ENCODE measurements at regions not wholly inside any gene's neighbourhood (a gene's known extent, or its start where the extent isn't known, plus 50 kb on each side); places are given as distances from the start of the nearest gene placed in this dataset.

GRCh38 chr1:67952071-67952470 lies 98.4 kb downstream of the DIRAS3 start:
- H3K27ac ChIP-seq (ENCODE audit: control insufficient read depth, insufficient read depth): no peak overlapping the region
- H3K4me3 ChIP-seq: no peak overlapping the region
- no peaks in the 10 kb centered on the region for H3K9me3 ChIP-seq (replicated peaks; ENCODE audit: control insufficient read depth, insufficient read depth, low read length)
- 0% methylated on average over 1 of the region's 1 CpG for WGBS (ENCODE audit: insufficient coverage, insufficient replicate concordance, low lambda C conversion rate, missing lambda C conversion rate)
- no peak for FAIRE-seq
- no peaks in the 10 kb centered on the region for H3K79me2 ChIP-seq (ENCODE audit: control insufficient read depth, insufficient read depth, low read length)
- no peak overlapping the region for H3K9ac ChIP-seq (ENCODE audit: control insufficient read depth, insufficient read depth, low read length)
- no peaks in the 10 kb centered on the region for H3K4me1 ChIP-seq (ENCODE audit: control insufficient read depth, insufficient read depth, low read length)
- ChIA-PET RAD21 (ENCODE audit: unreplicated experiment) (interaction anchor here (1.2 kb wide), 1 partner anchor 97 kb away, joined by 3 read pairs; no protein-coding TSS in a partner anchor), CTCF (interaction anchor here (1.1 kb wide), 1 partner anchor 101 kb away, joined by 3 read pairs; no protein-coding TSS in a partner anchor), POLR2A (interaction anchor here (0.5 kb wide), 1 partner anchor 519 kb away, joined by 4 read pairs; no protein-coding TSS in a partner anchor), SMC1A (ENCODE audit: uncharacterized antibody, unreplicated experiment) (no interaction called here)
- H4K20me1 ChIP-seq (ENCODE audit: control insufficient read depth, insufficient read depth): no peaks in the 10 kb centered on the region
- ATAC-seq: no peak
- in situ Hi-C loops (cut with MboI) (no loop called here), intact Hi-C loops (cut with micrococcal nuclease; ENCODE audit: unreplicated experiment) (no loop called here)
- no peaks in the 10 kb centered on the region for H3K27me3 ChIP-seq (replicated peaks in 1 of 2; ENCODE audit: control insufficient read depth in 2 of 2, insufficient read depth in 2 of 2, low read length in 1 of 2)
- H3K36me3 ChIP-seq (ENCODE audit: control insufficient read depth in 2 of 2, insufficient read depth in 2 of 2, low read length in 1 of 2): no peaks in the 10 kb centered on the region
- H2AFZ ChIP-seq (ENCODE audit: control insufficient read depth, low read depth, low read length): no peak overlapping the region
- no TSS peak for BruUV-seq (replicated peaks)
- H3K4me2 ChIP-seq (ENCODE audit: control insufficient read depth, insufficient read depth): no peak overlapping the region
- TF ChIP-seq, protein P1, sequence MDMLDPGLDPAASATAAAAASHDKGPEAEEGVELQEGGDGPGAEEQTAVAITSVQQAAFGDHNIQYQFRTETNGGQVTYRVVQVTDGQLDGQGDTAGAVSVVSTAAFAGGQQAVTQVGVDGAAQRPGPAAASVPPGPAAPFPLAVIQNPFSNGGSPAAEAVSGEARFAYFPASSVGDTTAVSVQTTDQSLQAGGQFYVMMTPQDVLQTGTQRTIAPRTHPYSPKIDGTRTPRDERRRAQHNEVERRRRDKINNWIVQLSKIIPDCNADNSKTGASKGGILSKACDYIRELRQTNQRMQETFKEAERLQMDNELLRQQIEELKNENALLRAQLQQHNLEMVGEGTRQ (IDR thresholded peaks at IDR 0.05; ENCODE audit: borderline replicate concordance, low read depth, low read length): no peak
- TF ChIP-seq POLR2AphosphoS5 (IDR thresholded peaks at IDR 0.05; ENCODE audit: low read length): no peak
- TF ChIP-seq SMAD1 (IDR thresholded peaks at IDR 0.05; ENCODE audit: low read depth, partially characterized antibody): no peak
- TF ChIP-seq TCF12 (IDR thresholded peaks at IDR 0.05; ENCODE audit: low read depth, low read length): no peak
- no peak for TF ChIP-seq NR2C2 (IDR thresholded peaks at IDR 0.05; ENCODE audit: borderline replicate concordance, control insufficient read depth, insufficient read length, low read depth)
- no peak for TF ChIP-seq CBX5 (IDR thresholded peaks at IDR 0.05; ENCODE audit: low read depth)
- TF ChIP-seq CEBPB (IDR thresholded peaks at IDR 0.05; ENCODE audit: borderline replicate concordance in 1 of 2, low read depth in 2 of 2, low read length in 2 of 2): no peak
- TF ChIP-seq PAX8 (IDR thresholded peaks at IDR 0.05): no peak
- TF ChIP-seq SMAD5 (IDR thresholded peaks at IDR 0.05; ENCODE audit: low read depth): no peak
- no peak for TF ChIP-seq SMC3 (IDR thresholded peaks at IDR 0.05; ENCODE audit: borderline replicate concordance, low read length)
- TF ChIP-seq E2F8 (IDR thresholded peaks at IDR 0.05; ENCODE audit: low read depth, partially characterized antibody): no peak
- no peak for TF ChIP-seq JUNB (IDR thresholded peaks at IDR 0.05)
- no peak for TF ChIP-seq NFYB (IDR thresholded peaks at IDR 0.05; ENCODE audit: insufficient read depth, low read depth, low read length)
- TF ChIP-seq, protein P2, sequence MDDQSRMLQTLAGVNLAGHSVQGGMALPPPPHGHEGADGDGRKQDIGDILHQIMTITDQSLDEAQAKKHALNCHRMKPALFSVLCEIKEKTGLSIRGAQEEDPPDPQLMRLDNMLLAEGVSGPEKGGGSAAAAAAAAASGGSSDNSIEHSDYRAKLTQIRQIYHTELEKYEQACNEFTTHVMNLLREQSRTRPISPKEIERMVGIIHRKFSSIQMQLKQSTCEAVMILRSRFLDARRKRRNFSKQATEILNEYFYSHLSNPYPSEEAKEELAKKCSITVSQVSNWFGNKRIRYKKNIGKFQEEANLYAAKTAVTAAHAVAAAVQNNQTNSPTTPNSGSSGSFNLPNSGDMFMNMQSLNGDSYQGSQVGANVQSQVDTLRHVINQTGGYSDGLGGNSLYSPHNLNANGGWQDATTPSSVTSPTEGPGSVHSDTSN (IDR thresholded peaks at IDR 0.05; ENCODE audit: insufficient replicate concordance, low read depth, low read length): no peak
- no peak for DNase-seq (ENCODE audit: low read depth, low spot score)
